ENCODE measurements at regions not wholly inside any gene's neighbourhood (a gene's known extent, or its start where the extent isn't known, plus 50 kb on each side); places are given as distances from the start of the nearest gene placed in this dataset.

- no peak for DNase-seq
Observed at GRCh38 chr4:189313064-189313463, 627.6 kb upstream of the FRG1 start.

- no peak for DNase-seq
Observed at GRCh38 chr4:189313861-189314513, 626.7 kb upstream of the FRG1 start.

GRCh38 chr4:189322426-189322825 lies 618.2 kb upstream of the FRG1 start:
- no peak for DNase-seq

GRCh38 chr4:189341881-189342280 lies 598.8 kb upstream of the FRG1 start:
- DNase-seq, result no peak

- DNase-seq, result no peak
Observed at GRCh38 chr4:189355590-189355989, 585.1 kb upstream of the FRG1 start.

- no peak for DNase-seq
Observed at GRCh38 chr4:189362364-189362763, 578.3 kb upstream of the FRG1 start.

- DNase-seq, result no peak
Observed at GRCh38 chr4:189364032-189364449, 576.6 kb upstream of the FRG1 start.

- DNase-seq, result no peak
Observed at GRCh38 chr4:189365451-189365850, 575.2 kb upstream of the FRG1 start.

GRCh38 chr4:189367832-189368231 lies 572.8 kb upstream of the FRG1 start:
- DNase-seq, result no peak

- DNase-seq, result no peak
Observed at GRCh38 chr4:189374176-189374575, 566.5 kb upstream of the FRG1 start.

GRCh38 chr4:189376901-189377300 lies 563.8 kb upstream of the FRG1 start:
- no peak for DNase-seq

- no peak for DNase-seq
Observed at GRCh38 chr4:189377569-189377968, 563.1 kb upstream of the FRG1 start.

- no peak for DNase-seq
Observed at GRCh38 chr4:189385098-189385497, 555.6 kb upstream of the FRG1 start.

- DNase-seq, result no peak
Observed at GRCh38 chr4:189385579-189385978, 555.1 kb upstream of the FRG1 start.

- DNase-seq, result no peak
Observed at GRCh38 chr4:189396435-189396834, 544.2 kb upstream of the FRG1 start.

GRCh38 chr4:189404271-189404670 lies 536.4 kb upstream of the FRG1 start:
- no peak for DNase-seq

GRCh38 chr4:189409158-189409557 lies 531.5 kb upstream of the FRG1 start:
- no peak for DNase-seq

- DNase-seq, result no peak
Observed at GRCh38 chr4:189414021-189414420, 526.7 kb upstream of the FRG1 start.

- DNase-seq, result no peak
Observed at GRCh38 chr4:189420572-189420971, 520.1 kb upstream of the FRG1 start.

- no peak for DNase-seq
Observed at GRCh38 chr4:189436207-189436606, 504.5 kb upstream of the FRG1 start.

GRCh38 chr4:189440716-189441115 lies 500.0 kb upstream of the FRG1 start:
- no peak for DNase-seq

GRCh38 chr4:189443341-189443740 lies 497.3 kb upstream of the FRG1 start:
- no peak for DNase-seq

GRCh38 chr4:189445613-189446012 lies 495.1 kb upstream of the FRG1 start:
- no peak for DNase-seq

- no peak for DNase-seq
Observed at GRCh38 chr4:189463734-189464133, 476.9 kb upstream of the FRG1 start.

- no peak for DNase-seq
Observed at GRCh38 chr4:189494407-189494806, 446.3 kb upstream of the FRG1 start.

- no peak for DNase-seq
Observed at GRCh38 chr4:189497516-189497915, 443.2 kb upstream of the FRG1 start.
